ENCODE measurements at regions not wholly inside any gene's neighbourhood (a gene's known extent, or its start where the extent isn't known, plus 50 kb on each side); places are given as distances from the start of the nearest gene placed in this dataset.

DNA sequence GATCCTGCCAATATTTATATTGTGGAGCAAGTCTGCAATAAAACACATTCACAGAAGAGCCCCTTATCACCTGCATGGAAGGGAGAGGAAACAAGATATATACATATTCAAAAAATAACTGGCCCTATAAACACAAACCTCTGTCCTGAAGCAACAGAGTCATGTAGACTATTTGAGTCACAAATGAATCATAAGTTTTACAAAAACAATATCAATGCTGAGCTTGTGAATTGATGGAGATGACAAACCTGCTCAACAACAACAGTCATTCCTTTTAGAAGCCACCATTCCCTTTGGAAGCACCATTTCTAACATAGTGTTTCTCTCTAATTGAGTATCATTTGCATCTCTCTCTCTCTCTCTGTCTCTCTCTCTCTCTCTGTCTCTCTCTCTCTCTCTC, 313.9 kb downstream of the MID1IP1 start:
- H3K36me3 ChIP-seq (ENCODE audit: insufficient read depth, low read length): no peaks in the 10 kb centered on the region
- H2AFZ ChIP-seq (ENCODE audit: low read depth, low read length): no peak overlapping the region
- no peaks in the 10 kb centered on the region for H4K20me1 ChIP-seq (ENCODE audit: insufficient read depth)
- no peaks in the 10 kb centered on the region for H3K79me2 ChIP-seq (replicated peaks; ENCODE audit: insufficient read depth, low read length)
- no peaks in the 10 kb centered on the region for H3K27me3 ChIP-seq (ENCODE audit: insufficient read depth, low read depth, low read length)
- no peak overlapping the region for H3K9ac ChIP-seq (ENCODE audit: low read length)
- no peaks in the 10 kb centered on the region for H3K9me3 ChIP-seq (ENCODE audit: low read length)
- H3K4me3 ChIP-seq (ENCODE audit: low read length): no peak overlapping the region
- H3F3A ChIP-seq (ENCODE audit: insufficient read depth, low read length, poor library complexity, severe bottlenecking): no peaks in the 10 kb centered on the region
- H3K4me2 ChIP-seq (ENCODE audit: low read length): no peak overlapping the region
- TF ChIP-seq, protein P1, sequence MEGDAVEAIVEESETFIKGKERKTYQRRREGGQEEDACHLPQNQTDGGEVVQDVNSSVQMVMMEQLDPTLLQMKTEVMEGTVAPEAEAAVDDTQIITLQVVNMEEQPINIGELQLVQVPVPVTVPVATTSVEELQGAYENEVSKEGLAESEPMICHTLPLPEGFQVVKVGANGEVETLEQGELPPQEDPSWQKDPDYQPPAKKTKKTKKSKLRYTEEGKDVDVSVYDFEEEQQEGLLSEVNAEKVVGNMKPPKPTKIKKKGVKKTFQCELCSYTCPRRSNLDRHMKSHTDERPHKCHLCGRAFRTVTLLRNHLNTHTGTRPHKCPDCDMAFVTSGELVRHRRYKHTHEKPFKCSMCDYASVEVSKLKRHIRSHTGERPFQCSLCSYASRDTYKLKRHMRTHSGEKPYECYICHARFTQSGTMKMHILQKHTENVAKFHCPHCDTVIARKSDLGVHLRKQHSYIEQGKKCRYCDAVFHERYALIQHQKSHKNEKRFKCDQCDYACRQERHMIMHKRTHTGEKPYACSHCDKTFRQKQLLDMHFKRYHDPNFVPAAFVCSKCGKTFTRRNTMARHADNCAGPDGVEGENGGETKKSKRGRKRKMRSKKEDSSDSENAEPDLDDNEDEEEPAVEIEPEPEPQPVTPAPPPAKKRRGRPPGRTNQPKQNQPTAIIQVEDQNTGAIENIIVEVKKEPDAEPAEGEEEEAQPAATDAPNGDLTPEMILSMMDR (IDR thresholded peaks at IDR 0.05; ENCODE audit: poor library complexity, severe bottlenecking): no peak
- H3K27ac ChIP-seq (ENCODE audit: low read length): no peak overlapping the region
- H3K9me2 ChIP-seq (ENCODE audit: insufficient read depth, low read length): no peaks in the 10 kb centered on the region

GRCh38 chrX:39117101-39117500, 315.8 kb downstream of the MID1IP1 start:
- TF ChIP-seq, protein P2, sequence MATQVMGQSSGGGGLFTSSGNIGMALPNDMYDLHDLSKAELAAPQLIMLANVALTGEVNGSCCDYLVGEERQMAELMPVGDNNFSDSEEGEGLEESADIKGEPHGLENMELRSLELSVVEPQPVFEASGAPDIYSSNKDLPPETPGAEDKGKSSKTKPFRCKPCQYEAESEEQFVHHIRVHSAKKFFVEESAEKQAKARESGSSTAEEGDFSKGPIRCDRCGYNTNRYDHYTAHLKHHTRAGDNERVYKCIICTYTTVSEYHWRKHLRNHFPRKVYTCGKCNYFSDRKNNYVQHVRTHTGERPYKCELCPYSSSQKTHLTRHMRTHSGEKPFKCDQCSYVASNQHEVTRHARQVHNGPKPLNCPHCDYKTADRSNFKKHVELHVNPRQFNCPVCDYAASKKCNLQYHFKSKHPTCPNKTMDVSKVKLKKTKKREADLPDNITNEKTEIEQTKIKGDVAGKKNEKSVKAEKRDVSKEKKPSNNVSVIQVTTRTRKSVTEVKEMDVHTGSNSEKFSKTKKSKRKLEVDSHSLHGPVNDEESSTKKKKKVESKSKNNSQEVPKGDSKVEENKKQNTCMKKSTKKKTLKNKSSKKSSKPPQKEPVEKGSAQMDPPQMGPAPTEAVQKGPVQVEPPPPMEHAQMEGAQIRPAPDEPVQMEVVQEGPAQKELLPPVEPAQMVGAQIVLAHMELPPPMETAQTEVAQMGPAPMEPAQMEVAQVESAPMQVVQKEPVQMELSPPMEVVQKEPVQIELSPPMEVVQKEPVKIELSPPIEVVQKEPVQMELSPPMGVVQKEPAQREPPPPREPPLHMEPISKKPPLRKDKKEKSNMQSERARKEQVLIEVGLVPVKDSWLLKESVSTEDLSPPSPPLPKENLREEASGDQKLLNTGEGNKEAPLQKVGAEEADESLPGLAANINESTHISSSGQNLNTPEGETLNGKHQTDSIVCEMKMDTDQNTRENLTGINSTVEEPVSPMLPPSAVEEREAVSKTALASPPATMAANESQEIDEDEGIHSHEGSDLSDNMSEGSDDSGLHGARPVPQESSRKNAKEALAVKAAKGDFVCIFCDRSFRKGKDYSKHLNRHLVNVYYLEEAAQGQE (IDR thresholded peaks at IDR 0.05; ENCODE audit: borderline replicate concordance): no peak
- TF ChIP-seq EZH2 (IDR thresholded peaks at IDR 0.05; ENCODE audit: borderline replicate concordance, insufficient read depth, low read length, poor library complexity, severe bottlenecking) (no peak), MXI1 (conservative IDR thresholded peaks at IDR 0.05; ENCODE audit: poor library complexity, severe bottlenecking) (no peak), RAD21 (conservative IDR thresholded peaks at IDR 0.05) (no peak), POLR2AphosphoS5 (IDR thresholded peaks at IDR 0.05) (no peak), EP300 (conservative IDR thresholded peaks at IDR 0.05; ENCODE audit: poor library complexity, severe bottlenecking) (no peak), TAF1 (IDR thresholded peaks at IDR 0.05; ENCODE audit: low read depth) (no peak), SMC3 (conservative IDR thresholded peaks at IDR 0.05; ENCODE audit: poor library complexity) (no peak)
- TF ChIP-seq, protein P1 (IDR thresholded peaks at IDR 0.05; ENCODE audit: poor library complexity, severe bottlenecking): no peak
- Histone ChIP-seq H3K79me2 (replicated peaks; ENCODE audit: insufficient read depth, low read length) (no peaks in the 10 kb centered on the region), H3F3A (ENCODE audit: insufficient read depth, low read length, poor library complexity, severe bottlenecking) (no peaks in the 10 kb centered on the region), H3K4me2 (ENCODE audit: low read length) (no peak overlapping the region), H4K20me1 (ENCODE audit: insufficient read depth) (no peaks in the 10 kb centered on the region), H3K9ac (ENCODE audit: low read length) (no peak overlapping the region), H3K36me3 (ENCODE audit: insufficient read depth, low read length) (no peaks in the 10 kb centered on the region), H3K9me2 (ENCODE audit: insufficient read depth, low read length) (no peaks in the 10 kb centered on the region), H3K27ac (ENCODE audit: low read length) (no peak overlapping the region), H3K27me3 (ENCODE audit: insufficient read depth, low read depth, low read length) (no peaks in the 10 kb centered on the region), H3K9me3 (ENCODE audit: low read length) (no peaks in the 10 kb centered on the region), H2AFZ (ENCODE audit: low read depth, low read length) (no peak overlapping the region), H3K4me3 (ENCODE audit: low read length) (no peak overlapping the region)
